ENCODE measurements at regions not wholly inside any gene's neighbourhood (a gene's known extent, or its start where the extent isn't known, plus 50 kb on each side); places are given as distances from the start of the nearest gene placed in this dataset.

GRCh38 chr3:178916223-178916622, 155.4 kb downstream of the ZMAT3 start:
- Histone ChIP-seq H3K9me3 (peaks cover 17 to 22% of the 10 kb centered on the region in 2 donors), H3K27me3 (no peaks in the 10 kb centered on the region), H3K4me1 (no peaks in the 10 kb centered on the region), H3K36me3 (no peaks in the 10 kb centered on the region), H3K27ac (no peak overlapping the region), H3K4me3 (no peak overlapping the region)
- no peak for TF ChIP-seq CTCF (IDR thresholded peaks at IDR 0.05)
- TF ChIP-seq POLR2A (IDR thresholded peaks at IDR 0.05): no peak
- TF ChIP-seq POLR2AphosphoS5 (IDR thresholded peaks at IDR 0.05): no peak
- intact Hi-C loops (cut with DNase I; ENCODE audit: low total_unique reads): no loop called here
- no peak for DNase-seq (ENCODE audit: low spot score in 2 of 2)

DNA sequence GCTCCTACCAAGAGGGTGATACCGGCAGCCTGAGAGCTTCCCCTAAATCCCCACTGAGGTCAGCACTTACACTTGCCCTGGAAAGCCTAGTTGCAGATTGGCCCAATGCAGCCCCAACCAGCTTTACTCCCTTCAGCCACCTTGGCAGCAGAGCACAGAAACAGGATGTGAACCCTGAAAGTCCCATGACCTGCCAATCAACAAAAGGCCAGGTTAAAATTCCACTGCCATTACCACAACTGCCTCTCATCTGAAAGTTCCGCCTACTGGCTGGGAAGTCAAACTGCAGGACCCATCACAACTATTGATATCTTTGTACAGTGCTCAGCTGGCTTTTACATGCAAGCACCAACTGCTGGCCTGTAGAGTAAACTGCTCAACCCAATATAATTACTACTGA, 156.2 kb downstream of the ZMAT3 start:
- intact Hi-C loops (cut with DNase I; ENCODE audit: low total_unique reads): no loop called here
- Histone ChIP-seq H3K36me3 (no peaks in the 10 kb centered on the region), H3K4me3 (no peak overlapping the region), H3K9me3 (peaks cover 17 to 22% of the 10 kb centered on the region in 2 donors), H3K27me3 (no peaks in the 10 kb centered on the region), H3K4me1 (no peaks in the 10 kb centered on the region), H3K27ac (no peak overlapping the region)
- DNase-seq (ENCODE audit: low spot score in 2 of 2): no peak
- TF ChIP-seq POLR2AphosphoS5 (IDR thresholded peaks at IDR 0.05): no peak
- TF ChIP-seq CTCF (IDR thresholded peaks at IDR 0.05): no peak

DNA sequence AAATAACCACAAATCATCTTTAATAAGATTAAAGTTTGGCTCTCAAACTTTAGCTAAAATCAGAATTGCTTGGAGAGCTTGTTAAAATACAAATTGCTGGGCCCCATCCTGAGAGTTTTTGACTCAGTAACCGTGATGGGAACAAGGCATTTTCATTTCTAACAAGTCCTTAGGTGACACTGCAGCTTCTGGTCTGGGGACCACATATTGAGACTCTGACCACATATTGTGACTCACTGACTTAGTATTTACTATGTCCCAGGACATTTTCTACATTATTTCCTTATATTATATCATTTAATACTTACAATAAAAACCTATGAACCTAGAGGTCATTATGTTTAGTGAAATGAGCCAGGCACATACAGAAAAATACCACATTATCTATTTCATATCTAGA, 164.5 kb downstream of the ZMAT3 start:
- H3K27me3 ChIP-seq: no peaks in the 10 kb centered on the region
- no peak for DNase-seq (ENCODE audit: low spot score in 2 of 2)
- no peaks in the 10 kb centered on the region for H3K9me3 ChIP-seq
- H3K4me3 ChIP-seq: no peak overlapping the region
- intact Hi-C loops (cut with DNase I; ENCODE audit: low total_unique reads): no loop called here
- TF ChIP-seq POLR2A (IDR thresholded peaks at IDR 0.05) (no peak), POLR2AphosphoS5 (IDR thresholded peaks at IDR 0.05) (no peak), CTCF (IDR thresholded peaks at IDR 0.05) (no peak)
- H3K27ac ChIP-seq: no peak overlapping the region
- no peaks in the 10 kb centered on the region for H3K4me1 ChIP-seq
- H3K36me3 ChIP-seq: no peaks in the 10 kb centered on the region

DNA sequence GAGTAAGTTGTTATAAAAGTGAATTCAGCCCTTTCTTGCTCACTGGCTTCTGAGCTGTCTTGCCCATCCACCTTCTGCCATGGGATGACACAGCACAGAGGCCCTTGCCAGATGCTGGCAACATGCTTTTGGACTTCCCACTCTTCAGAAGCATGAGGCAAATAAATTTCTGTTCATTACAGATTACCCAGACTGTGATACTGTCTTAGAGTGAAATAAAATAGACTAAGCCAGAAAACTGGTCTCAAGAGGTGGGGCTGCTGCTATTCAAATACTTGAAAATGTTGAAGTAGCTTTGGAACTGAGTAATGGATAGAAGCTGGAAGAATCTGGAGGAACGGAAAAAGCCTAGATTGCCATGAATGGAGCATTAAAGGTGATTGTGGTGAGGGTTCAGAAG, 170.4 kb downstream of the ZMAT3 start:
- H3K27ac ChIP-seq: no peak overlapping the region
- H3K9me3 ChIP-seq: no peaks in the 10 kb centered on the region
- DNase-seq (ENCODE audit: low spot score in 2 of 2): no peak
- no peak overlapping the region for H3K4me3 ChIP-seq
- no peaks in the 10 kb centered on the region for H3K36me3 ChIP-seq
- no peaks in the 10 kb centered on the region for H3K27me3 ChIP-seq
- intact Hi-C loops (cut with DNase I; ENCODE audit: low total_unique reads): no loop called here
- H3K4me1 ChIP-seq: no peaks in the 10 kb centered on the region
- TF ChIP-seq POLR2AphosphoS5 (IDR thresholded peaks at IDR 0.05) (no peak), POLR2A (IDR thresholded peaks at IDR 0.05) (no peak), CTCF (IDR thresholded peaks at IDR 0.05) (no peak)

- intact Hi-C loops (cut with DNase I; ENCODE audit: low total_unique reads): no loop called here
- TF ChIP-seq POLR2A (IDR thresholded peaks at IDR 0.05): no peak
- no peak for TF ChIP-seq CTCF (IDR thresholded peaks at IDR 0.05)
- no peak for TF ChIP-seq POLR2AphosphoS5 (IDR thresholded peaks at IDR 0.05)
- Histone ChIP-seq H3K27me3 (no peaks in the 10 kb centered on the region), H3K9me3 (no peaks in the 10 kb centered on the region), H3K4me1 (no peaks in the 10 kb centered on the region), H3K27ac (no peak overlapping the region), H3K36me3 (no peaks in the 10 kb centered on the region), H3K4me3 (no peak overlapping the region)
- DNase-seq (ENCODE audit: low spot score in 2 of 2): no peak
Observed at GRCh38 chr3:178900029-178900646, 171.5 kb downstream of the ZMAT3 start.
